ENCODE measurements at regions not wholly inside any gene's neighbourhood (a gene's known extent, or its start where the extent isn't known, plus 50 kb on each side); places are given as distances from the start of the nearest gene placed in this dataset.

DNA sequence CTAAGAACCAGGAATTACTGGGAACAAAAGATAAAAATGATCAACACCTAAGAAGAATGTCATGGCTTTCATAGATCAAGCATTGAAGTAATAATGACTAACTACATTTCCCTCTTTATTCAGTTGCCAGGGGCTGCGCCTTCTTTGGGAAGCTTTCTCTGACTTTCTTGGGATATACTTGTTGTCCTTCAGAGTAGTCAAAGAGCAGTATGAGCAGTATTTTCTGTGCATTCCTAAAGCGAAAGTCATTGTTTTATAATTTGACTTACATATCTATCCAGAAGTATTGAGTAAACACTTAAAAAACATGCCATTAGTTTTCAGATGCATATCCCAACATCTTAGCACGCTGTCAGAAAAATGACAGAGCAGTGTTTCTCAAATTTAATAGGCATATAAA lies 2412.4 kb downstream of the PCDH9 start:
- intact Hi-C loops (cut with micrococcal nuclease): no loop called here

GRCh38 chr13:64810750-64811149 lies 2419.4 kb downstream of the PCDH9 start:
- intact Hi-C loops (cut with micrococcal nuclease): no loop called here

GRCh38 chr13:64808704-64809103 lies 2421.4 kb downstream of the PCDH9 start:
- intact Hi-C loops (cut with micrococcal nuclease): no loop called here

GRCh38 chr13:64801768-64802167 lies 2428.4 kb downstream of the PCDH9 start:
- intact Hi-C loops (cut with micrococcal nuclease): no loop called here

GRCh38 chr13:64798422-64798821 lies 2431.7 kb downstream of the PCDH9 start:
- intact Hi-C loops (cut with micrococcal nuclease): no loop called here

GRCh38 chr13:64793592-64793991 lies 2436.5 kb downstream of the PCDH9 start:
- intact Hi-C loops (cut with micrococcal nuclease): no loop called here

GRCh38 chr13:64793131-64793530 lies 2437.0 kb downstream of the PCDH9 start:
- intact Hi-C loops (cut with micrococcal nuclease): no loop called here

GRCh38 chr13:64791373-64791772 lies 2438.8 kb downstream of the PCDH9 start:
- intact Hi-C loops (cut with micrococcal nuclease): no loop called here

DNA sequence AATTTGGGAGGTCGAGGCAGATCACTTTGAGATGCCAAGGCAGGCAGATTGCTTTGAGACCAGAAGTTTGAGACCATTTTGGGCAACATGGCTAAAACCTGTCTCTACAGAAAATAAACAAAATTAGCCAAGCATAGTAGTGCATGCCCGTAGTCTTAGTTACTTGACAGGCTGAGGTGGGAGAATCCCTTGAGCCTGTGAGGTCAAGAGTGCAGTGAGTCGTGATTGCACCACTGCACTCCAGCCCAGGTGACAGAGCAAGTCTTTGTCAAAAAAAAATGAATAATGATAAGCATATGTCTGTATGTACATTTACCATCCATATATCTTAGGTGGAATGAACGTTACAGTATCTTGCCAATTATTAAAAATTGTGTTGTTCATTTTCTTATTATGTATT lies 2447.7 kb downstream of the PCDH9 start:
- intact Hi-C loops (cut with micrococcal nuclease): no loop called here

DNA sequence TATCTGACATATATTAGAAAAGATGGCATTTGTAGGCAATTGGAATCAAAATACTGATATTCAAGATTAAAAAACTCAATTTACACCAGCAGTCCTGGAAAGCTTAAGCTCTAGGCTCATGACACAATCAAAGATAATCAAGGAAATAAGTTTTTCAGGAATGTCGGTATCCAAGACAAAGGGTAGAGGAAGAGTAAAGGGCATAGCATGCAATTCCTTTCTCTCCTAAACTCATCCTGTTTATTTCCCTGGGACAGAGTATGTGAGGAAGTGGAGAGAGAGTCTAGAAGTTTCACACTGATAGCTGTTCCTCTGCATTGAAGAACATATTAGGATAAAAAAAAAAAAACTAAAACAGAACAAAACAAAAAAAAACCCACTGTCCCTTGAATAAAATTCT lies 2452.1 kb downstream of the PCDH9 start:
- intact Hi-C loops (cut with micrococcal nuclease): no loop called here

DNA sequence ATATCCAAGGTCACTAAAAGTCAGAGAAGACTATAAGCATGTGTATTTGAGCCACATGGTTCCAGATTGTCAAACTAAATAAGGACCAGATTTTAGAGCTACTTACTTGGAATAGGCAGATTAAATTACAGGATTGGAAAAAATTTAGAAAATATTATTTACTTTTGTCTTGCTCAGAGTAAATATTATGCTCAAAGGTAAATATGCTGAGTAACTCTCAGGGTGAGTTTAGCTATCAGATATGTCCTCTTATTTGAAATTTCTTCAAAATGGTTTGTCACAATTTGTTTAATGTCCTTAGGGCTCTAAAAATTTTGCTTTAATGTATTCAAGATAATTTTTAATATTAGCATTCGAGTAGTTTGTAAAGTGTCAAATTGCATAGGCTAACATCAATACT lies 2455.2 kb downstream of the PCDH9 start:
- intact Hi-C loops (cut with micrococcal nuclease): no loop called here

DNA sequence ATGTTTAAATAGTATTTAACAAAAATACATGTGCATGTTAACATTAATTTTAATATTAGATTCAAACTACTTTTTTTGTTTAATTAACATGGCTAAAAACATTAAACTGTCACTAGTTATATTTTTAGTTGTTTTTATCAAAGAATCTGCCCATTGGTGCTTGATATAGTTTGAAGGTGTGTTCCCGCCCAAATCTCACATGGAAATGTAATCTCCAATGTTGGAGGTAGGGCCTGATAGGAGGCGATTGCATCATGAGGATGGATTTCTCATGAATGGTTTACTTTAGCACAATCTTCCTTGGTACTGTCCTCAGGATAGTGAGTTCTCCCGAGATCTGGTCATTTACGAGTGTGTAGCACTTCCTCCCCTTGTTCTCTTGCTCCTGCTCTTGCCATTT lies 2459.4 kb downstream of the PCDH9 start:
- intact Hi-C loops (cut with micrococcal nuclease): no loop called here

GRCh38 chr13:64767054-64767453 lies 2463.1 kb downstream of the PCDH9 start:
- intact Hi-C loops (cut with micrococcal nuclease): no loop called here

- intact Hi-C loops (cut with micrococcal nuclease): no loop called here
Measured at GRCh38 chr13:64765636-64766035, 2464.5 kb downstream of the PCDH9 start.

- intact Hi-C loops (cut with micrococcal nuclease): no loop called here
Measured at GRCh38 chr13:64758521-64759244, 2471.5 kb downstream of the PCDH9 start.

DNA sequence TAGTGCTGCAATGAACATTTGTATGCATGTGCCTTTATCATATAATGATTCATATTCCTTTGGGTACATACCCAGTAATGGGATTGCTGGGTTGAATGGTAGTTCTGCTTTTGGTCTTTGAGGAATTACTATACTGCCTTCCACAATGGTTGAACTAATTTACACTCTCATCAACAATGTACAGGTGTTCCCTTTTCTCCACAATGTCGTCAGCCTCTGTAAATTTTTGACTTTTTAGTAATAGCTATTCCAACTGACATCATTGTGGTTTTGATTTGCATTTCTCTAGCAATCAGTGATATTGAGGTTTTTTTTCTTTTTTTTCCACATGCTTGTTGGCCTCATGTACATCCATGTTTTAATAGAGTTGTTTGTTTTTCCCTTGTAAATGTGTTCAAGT lies 2473.5 kb downstream of the PCDH9 start:
- intact Hi-C loops (cut with micrococcal nuclease): no loop called here

- intact Hi-C loops (cut with micrococcal nuclease): no loop called here
Measured at GRCh38 chr13:64755961-64756360, 2474.2 kb downstream of the PCDH9 start.

GRCh38 chr13:64753233-64754000 lies 2476.7 kb downstream of the PCDH9 start:
- intact Hi-C loops (cut with micrococcal nuclease): no loop called here

GRCh38 chr13:64749301-64749700 lies 2480.8 kb downstream of the PCDH9 start:
- intact Hi-C loops (cut with micrococcal nuclease): no loop called here

- intact Hi-C loops (cut with micrococcal nuclease): no loop called here
Measured at GRCh38 chr13:64746845-64747244, 2483.3 kb downstream of the PCDH9 start.

GRCh38 chr13:64740493-64740892 lies 2489.6 kb downstream of the PCDH9 start:
- intact Hi-C loops (cut with micrococcal nuclease): no loop called here

GRCh38 chr13:64725492-64725891 lies 2504.6 kb downstream of the PCDH9 start:
- intact Hi-C loops (cut with micrococcal nuclease): no loop called here

- intact Hi-C loops (cut with micrococcal nuclease): no loop called here
Measured at GRCh38 chr13:64723724-64724123, 2506.4 kb downstream of the PCDH9 start.

Measured in T-helper 1 cell treated with Interleukin-12 subunit alpha and Interleukin-12 subunit beta and Interleukin-4 antibody, amounts not matched to agents 30 ng/mL and 1 ng/mL, for 36 hours (primary cell).